ENCODE measurements at regions not wholly inside any gene's neighbourhood (a gene's known extent, or its start where the extent isn't known, plus 50 kb on each side); places are given as distances from the start of the nearest gene placed in this dataset.
"Not testable (repeated sequence)": the region's sequence is repeated elsewhere in the genome, so short reads cannot be mapped to it uniquely, and the experiment has no call there.

- Histone ChIP-seq H3K27me3 (ENCODE audit: control insufficient read depth in 2 of 2, insufficient read depth in 2 of 2, low read length in 2 of 2) (no peaks in the 10 kb centered on the region), H3K9me1 (replicated peaks; ENCODE audit: control insufficient read depth, extremely low read depth, insufficient read depth, low read length) (no peaks in the 10 kb centered on the region), H2AFZ (ENCODE audit: low read depth, low read length) (no peak overlapping the region), H3K27ac (ENCODE audit: insufficient read depth, low read depth, low read length) (no peak overlapping the region), H3K9me3 (replicated peaks; ENCODE audit: control insufficient read depth, insufficient read depth, low read length) (no peaks in the 10 kb centered on the region), H3K4me2 (ENCODE audit: insufficient read depth, low read length) (peak overlapping the region; percentile 11), H3K36me3 (ENCODE audit: control insufficient read depth in 2 of 2, extremely low read depth in 1 of 2, insufficient read depth in 2 of 2, low read length in 2 of 2) (no peaks in the 10 kb centered on the region), H3K4me3 (replicated peaks in 1 of 3; ENCODE audit: insufficient read depth in 1 of 3, low read depth in 1 of 3, low read length in 3 of 3) (no peak overlapping the region), H4K20me1 (replicated peaks; ENCODE audit: control insufficient read depth, extremely low read depth, insufficient read depth, low read length) (no peaks in the 10 kb centered on the region), H3K9ac (replicated peaks; ENCODE audit: extremely low read depth, insufficient read depth, low read length) (no peak overlapping the region), H3K4me1 (ENCODE audit: control insufficient read depth, extremely low read depth, insufficient read depth, low read length) (peaks cover 8% of the 10 kb centered on the region), H3K79me2 (ENCODE audit: control insufficient read depth, insufficient read depth, low read length) (no peaks in the 10 kb centered on the region)
- TF ChIP-seq EZH2 (IDR thresholded peaks at IDR 0.05; ENCODE audit: borderline replicate concordance, low read depth, low read length, severe bottlenecking) (no peak), MYC (IDR thresholded peaks at IDR 0.05; ENCODE audit: low read depth, low read length) (no peak), JUN (IDR thresholded peaks at IDR 0.05; ENCODE audit: borderline replicate concordance, insufficient read depth, insufficient read length, low read depth) (no peak), GATA2 (IDR thresholded peaks at IDR 0.05; ENCODE audit: insufficient read depth, insufficient read length, low read depth, low read length) (no peak), FOS (IDR thresholded peaks at IDR 0.05; ENCODE audit: borderline replicate concordance, insufficient read depth, low read length) (peak; percentile 16), MAX (IDR thresholded peaks at IDR 0.05; ENCODE audit: insufficient read depth, insufficient read length) (no peak), POLR2AphosphoS5 (IDR thresholded peaks at IDR 0.05; ENCODE audit: insufficient read depth, low read depth, low read length) (no peak), POLR2A (IDR thresholded peaks at IDR 0.05; ENCODE audit: low read depth, low read length) (no peak), CTCF (IDR thresholded peaks at IDR 0.05; ENCODE audit: extremely low read depth in 1 of 2, insufficient read depth in 1 of 2, low read depth in 1 of 2, low read length in 2 of 2) (no peak)
- peak; percentile 41 for DNase-seq (ENCODE audit: low read depth, low spot score)
- ChIA-PET POLR2A (no interaction called here), CTCF (interaction anchor here (0.9 to 2.4 kb wide), 7 partner anchors 10 to 414 kb away, joined by 3 to 20 read pairs (median 5); partner anchors contain the start of gene TMEM200A)
- no peak for FAIRE-seq
- dilution Hi-C loops (cut with MboI; ENCODE audit: extremely low pct_ligation_motif_present, low sequenced_read_pairs) (no loop called here), intact Hi-C loops (cut with micrococcal nuclease) (no loop called here)
- no TSS peak for BruUV-seq (replicated peaks)
These were observed 118.9 kb upstream of the SMLR1 start for GRCh38 chr6:130708338-130708737.

- H3K4me2 ChIP-seq (ENCODE audit: insufficient read depth, low read length); dilution Hi-C loops (cut with MboI; ENCODE audit: extremely low pct_ligation_motif_present, low sequenced_read_pairs); H3K27me3 ChIP-seq (ENCODE audit: control insufficient read depth in 2 of 2, insufficient read depth in 2 of 2, low read length in 2 of 2); H4K20me1 ChIP-seq (replicated peaks; ENCODE audit: control insufficient read depth, extremely low read depth, insufficient read depth, low read length); intact Hi-C loops (cut with micrococcal nuclease); H3K4me1 ChIP-seq (ENCODE audit: control insufficient read depth, extremely low read depth, insufficient read depth, low read length); H3K79me2 ChIP-seq (ENCODE audit: control insufficient read depth, insufficient read depth, low read length); H3K9ac ChIP-seq (replicated peaks; ENCODE audit: extremely low read depth, insufficient read depth, low read length); H2AFZ ChIP-seq (ENCODE audit: low read depth, low read length); BruUV-seq (replicated peaks); POLR2A ChIA-PET; H3K4me3 ChIP-seq (replicated peaks in 1 of 3; ENCODE audit: insufficient read depth in 1 of 3, low read depth in 1 of 3, low read length in 3 of 3); FAIRE-seq; H3K27ac ChIP-seq (ENCODE audit: insufficient read depth, low read depth, low read length); H3K36me3 ChIP-seq (ENCODE audit: control insufficient read depth in 2 of 2, extremely low read depth in 1 of 2, insufficient read depth in 2 of 2, low read length in 2 of 2); CTCF ChIA-PET; H3K9me1 ChIP-seq (replicated peaks; ENCODE audit: control insufficient read depth, extremely low read depth, insufficient read depth, low read length); H3K9me3 ChIP-seq (replicated peaks; ENCODE audit: control insufficient read depth, insufficient read depth, low read length); DNase-seq (ENCODE audit: low read depth, low spot score): not testable (repeated sequence)
These were observed 115.6 kb upstream of the SMLR1 start for GRCh38 chr6:130711641-130712040.

All from endothelial cell of umbilical vein (primary cell).